EH (cell line): ENCODE measurements at regions not wholly inside any gene's neighbourhood (a gene's known extent, or its start where the extent isn't known, plus 50 kb on each side); places are given as distances from the start of the nearest gene placed in this dataset.

ENCODE experiments used
- DNase-seq: peaks from one replicate; pipeline ENCODE4 v3.0.0-alpha.2; 2015; ENCODE audit warnings: low read depth

- peak; percentile 41 for DNase-seq
Measured at GRCh38 chr3:101081999-101082398, 88.8 kb upstream of the ABI3BP start.

DNA sequence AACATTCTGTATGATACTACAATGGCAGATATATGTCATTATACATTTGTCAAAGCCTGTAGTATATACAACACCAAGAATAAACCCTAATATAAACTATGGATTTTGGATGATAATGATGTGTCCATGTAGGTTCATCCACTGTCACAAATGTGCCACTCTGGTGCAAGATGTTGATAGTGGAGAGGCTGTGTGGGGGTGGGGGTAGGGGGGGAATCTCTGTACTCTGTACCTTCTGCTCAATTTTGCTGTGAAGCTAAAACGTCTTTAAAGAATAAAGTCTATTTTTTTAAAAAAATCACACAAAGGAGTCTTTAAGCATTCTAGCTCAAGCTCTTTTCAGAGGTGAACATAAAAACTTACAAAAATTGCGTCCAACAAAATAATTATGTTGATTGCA is 88.2 kb upstream of the ABI3BP start:
- DNase-seq: no peak

- DNase-seq: peak; percentile 54
Measured at GRCh38 chr3:101077361-101078011, 84.3 kb upstream of the ABI3BP start.

GRCh38 chr3:101074518-101074917 is 81.3 kb upstream of the ABI3BP start:
- DNase-seq: peak; percentile 32

DNA sequence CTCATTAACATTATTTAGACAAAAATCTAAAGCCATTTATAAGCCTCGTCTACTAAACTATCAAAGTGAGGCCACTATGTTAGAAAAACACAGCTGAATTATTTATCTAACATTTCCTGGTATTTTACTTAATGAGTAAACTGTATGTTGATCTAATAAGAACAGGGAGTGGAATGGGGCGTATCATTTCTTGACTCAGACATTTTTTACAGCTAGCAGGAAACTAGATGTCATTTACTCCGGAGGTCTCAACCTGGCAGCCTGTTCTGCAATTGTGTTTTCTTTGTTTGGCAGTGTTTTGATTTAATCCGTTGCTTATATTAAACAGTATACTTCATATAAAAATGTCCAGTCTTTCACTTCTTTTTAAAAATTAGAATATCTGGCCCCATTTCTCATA is 79.1 kb upstream of the ABI3BP start:
- peak; percentile 71 for DNase-seq

DNA sequence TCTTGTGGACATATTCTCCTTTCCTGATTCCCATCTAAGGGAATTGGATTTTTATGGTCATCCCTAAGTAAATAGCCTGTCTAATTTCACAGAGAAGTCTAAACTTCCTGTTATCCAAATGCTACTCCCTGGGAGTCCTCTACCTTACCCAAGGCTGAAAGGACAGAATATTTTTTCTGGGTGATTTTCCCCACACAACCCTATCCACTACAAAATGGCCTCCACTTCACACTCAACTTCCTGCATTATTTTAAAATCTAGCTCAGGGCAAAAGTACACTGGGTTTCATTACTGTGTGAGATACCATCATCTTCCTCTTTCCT is 77.5 kb upstream of the ABI3BP start:
- DNase-seq: no peak

DNA sequence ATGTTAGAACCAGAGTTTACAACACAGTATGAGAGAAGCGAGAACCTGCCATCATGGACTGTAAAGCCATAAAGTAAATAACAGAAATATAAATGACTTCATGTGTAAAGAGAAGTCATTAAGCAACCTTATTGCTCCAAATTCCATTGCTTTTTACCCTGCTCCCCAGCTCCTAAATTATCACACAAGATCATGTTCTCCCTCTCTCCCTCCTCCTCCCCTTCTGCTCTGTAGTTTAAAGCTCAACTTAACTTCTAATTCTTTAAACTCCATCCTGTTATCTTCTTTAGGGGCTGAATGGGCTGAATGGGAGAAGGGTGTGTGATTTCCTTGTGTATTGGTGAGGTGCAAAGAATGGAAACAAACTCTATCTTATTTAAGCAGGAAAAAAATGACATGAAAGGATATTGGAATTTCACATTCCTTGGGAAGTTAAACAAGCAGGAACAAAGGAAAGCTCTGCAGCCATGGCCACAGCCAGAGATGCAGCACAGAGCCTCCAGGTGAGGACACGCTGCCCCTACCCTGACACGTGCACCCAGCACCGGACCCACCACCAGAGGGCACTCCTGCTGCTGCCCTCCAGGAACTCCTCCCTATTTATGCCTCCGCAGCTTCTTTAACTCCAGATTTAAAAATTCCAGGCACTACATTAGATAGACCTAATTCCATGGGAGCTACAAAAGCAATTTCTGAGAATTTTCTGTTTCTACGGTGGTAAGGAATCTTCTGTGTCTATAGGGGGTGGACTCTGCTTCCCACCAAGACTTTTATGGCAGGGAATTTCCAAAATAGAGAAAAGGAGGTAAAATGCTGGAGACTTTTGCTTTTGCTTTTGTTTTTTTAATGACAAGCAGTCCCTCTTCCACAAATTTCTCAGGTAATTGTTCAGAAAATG is 76.9 kb upstream of the ABI3BP start:
- peak; percentile 57 for DNase-seq

- peak; percentile 43 for DNase-seq
Measured at GRCh38 chr3:101068876-101069606, 75.8 kb upstream of the ABI3BP start.

DNA sequence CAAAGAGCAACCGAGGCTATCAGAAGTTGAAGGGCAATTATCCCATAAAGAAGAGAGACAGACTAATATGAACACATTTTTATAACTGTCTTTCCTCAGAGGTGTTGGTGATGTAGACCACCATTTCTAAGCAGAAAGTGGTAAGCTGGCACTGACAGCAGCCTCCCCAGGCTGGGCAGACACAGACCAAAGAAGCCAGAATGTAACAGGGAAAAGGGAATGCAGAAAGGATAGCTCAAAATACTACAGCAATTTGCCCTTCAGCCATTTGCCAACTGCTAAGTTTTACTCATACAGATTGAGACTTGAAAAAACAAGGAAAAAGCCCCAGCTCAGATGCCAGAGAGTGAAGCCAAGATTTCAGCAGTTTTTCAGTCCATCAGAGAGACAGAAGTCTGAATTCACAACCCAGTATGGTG is 73.5 kb upstream of the ABI3BP start:
- peak; percentile 82 for DNase-seq

GRCh38 chr3:101065962-101066361 is 72.7 kb upstream of the ABI3BP start:
- DNase-seq: peak; percentile 93

- no peak for DNase-seq
Measured at GRCh38 chr3:101063401-101063800, 70.2 kb upstream of the ABI3BP start.

- no peak for DNase-seq
Measured at GRCh38 chr3:101061312-101061711, 68.1 kb upstream of the ABI3BP start.

DNA sequence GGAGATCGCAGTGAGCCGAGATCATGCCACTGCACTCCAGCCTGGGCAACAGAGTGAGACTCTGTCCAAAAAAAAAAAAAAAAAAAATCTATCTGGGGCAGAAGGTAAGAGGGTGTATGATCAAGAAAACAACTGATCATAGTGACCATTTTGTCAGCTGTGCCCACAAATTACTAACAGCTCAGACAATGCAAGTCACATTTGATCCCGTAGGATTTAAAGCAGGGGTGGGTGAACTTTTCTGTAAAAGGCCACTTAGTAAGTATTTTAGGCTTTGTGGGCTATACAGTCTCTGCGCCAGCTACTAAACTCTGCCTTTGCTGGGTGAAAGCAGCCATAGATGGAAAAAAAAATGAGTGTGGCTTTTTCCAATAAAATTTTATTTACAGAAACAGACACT is 57.6 kb upstream of the ABI3BP start:
- no peak for DNase-seq

DNA sequence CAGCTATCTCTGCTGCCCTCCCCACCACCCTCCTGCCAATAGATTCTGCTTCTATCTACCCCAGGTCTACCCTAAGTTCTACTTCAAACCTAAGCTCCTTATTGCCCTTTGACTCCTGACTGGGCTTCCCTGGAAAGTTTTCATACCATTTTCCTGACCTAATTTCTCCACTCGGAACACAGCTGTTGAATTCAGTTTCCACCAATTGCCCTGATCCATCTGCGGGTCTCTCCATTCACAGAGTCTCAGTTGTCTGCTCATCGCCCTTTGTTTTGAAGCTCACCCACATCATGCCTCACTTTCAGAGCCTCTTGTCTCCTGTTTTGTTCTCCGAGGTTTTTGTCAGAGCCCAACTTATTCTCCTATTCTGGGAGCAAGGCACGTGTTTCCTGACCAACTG is 56.8 kb upstream of the ABI3BP start:
- DNase-seq: no peak

DNA sequence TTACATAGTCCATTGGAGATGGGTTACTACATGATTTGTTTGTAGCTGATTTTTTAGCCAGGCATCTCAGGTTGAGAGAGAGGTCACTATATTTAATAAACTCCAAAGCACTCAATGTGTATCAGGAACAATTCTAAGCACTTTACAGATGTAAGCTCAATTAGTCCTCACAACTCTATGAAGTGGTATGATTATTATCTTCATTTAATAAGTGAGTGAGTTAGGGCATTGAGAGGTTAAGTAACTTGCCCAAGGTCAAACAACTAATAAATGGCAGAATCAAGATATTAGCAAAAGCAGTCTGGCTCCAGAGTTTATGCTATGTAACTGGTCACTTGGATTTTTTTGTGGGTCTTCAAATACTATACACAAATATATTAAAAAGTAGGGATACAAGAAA is 56.3 kb upstream of the ABI3BP start:
- DNase-seq: no peak

GRCh38 chr3:101043687-101044078 is 50.5 kb upstream of the ABI3BP start:
- no peak for DNase-seq

- DNase-seq: peak; percentile 72
Measured at GRCh38 chr3:101042996-101043686, 49.9 kb upstream of the ABI3BP start.
